ENCODE measurements at regions not wholly inside any gene's neighbourhood (a gene's known extent, or its start where the extent isn't known, plus 50 kb on each side); places are given as distances from the start of the nearest gene placed in this dataset.

- Histone ChIP-seq H3K9me2 (replicated peaks; ENCODE audit: insufficient read depth, low read length) (no peaks in the 10 kb centered on the region), H3K27me3 (ENCODE audit: low read length) (no peaks in the 10 kb centered on the region), H3K27ac (ENCODE audit: low read depth, low read length) (no peak overlapping the region), H3K36me3 (ENCODE audit: low read length) (no peaks in the 10 kb centered on the region), H3K9me3 (ENCODE audit: insufficient read depth, low read length) (no peaks in the 10 kb centered on the region), H3K79me2 (ENCODE audit: insufficient read depth, low read length) (no peaks in the 10 kb centered on the region), H3F3A (ENCODE audit: insufficient read depth) (no peaks in the 10 kb centered on the region), H3K4me3 (ENCODE audit: insufficient read depth, low read length, poor library complexity, severe bottlenecking) (no peak overlapping the region), H2AFZ (ENCODE audit: low read depth, low read length, severe bottlenecking) (no peak overlapping the region), H3K9ac (ENCODE audit: low read length) (no peak overlapping the region), H3K4me2 (ENCODE audit: low read depth, low read length, poor library complexity, severe bottlenecking) (no peak overlapping the region), H4K20me1 (ENCODE audit: low read depth, low read length) (no peaks in the 10 kb centered on the region)
- TF ChIP-seq CTCF (IDR thresholded peaks at IDR 0.05; ENCODE audit: insufficient read depth, low read length, poor library complexity, severe bottlenecking) (no peak), EZH2phosphoT487 (conservative IDR thresholded peaks at IDR 0.05; ENCODE audit: low read length) (no peak)
These were observed 225.7 kb upstream of the ARX start for GRCh38 chrX:25241461-25241860.

DNA sequence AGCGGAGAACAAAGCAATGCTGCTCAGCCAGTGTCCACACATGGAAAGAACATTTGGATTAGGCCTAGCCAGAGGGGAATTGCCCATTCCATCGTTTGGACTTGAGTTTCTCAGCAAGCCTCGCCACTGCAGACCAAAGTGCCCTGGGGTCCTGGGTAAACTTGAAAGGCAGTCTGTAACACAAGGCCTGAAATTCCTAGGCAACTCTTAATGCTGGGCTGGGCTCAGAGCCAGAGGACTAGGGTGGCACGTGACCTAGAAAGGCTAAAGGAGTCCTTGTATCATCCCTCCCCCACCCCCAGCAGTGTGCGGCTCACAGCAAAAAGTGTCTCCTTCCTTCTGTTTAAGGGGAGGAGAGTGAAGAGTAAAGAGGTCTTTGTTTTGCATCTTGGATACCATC lies 210.4 kb upstream of the ARX start:
- no peak overlapping the region for H3K27ac ChIP-seq (ENCODE audit: low read depth, low read length)
- no peak overlapping the region for H3K4me2 ChIP-seq (ENCODE audit: low read depth, low read length, poor library complexity, severe bottlenecking)
- H3K79me2 ChIP-seq (ENCODE audit: insufficient read depth, low read length), result no peaks in the 10 kb centered on the region
- no peak overlapping the region for H3K9ac ChIP-seq (ENCODE audit: low read length)
- H4K20me1 ChIP-seq (ENCODE audit: low read depth, low read length), result no peaks in the 10 kb centered on the region
- H3K27me3 ChIP-seq (ENCODE audit: low read length), result no peaks in the 10 kb centered on the region
- H3K36me3 ChIP-seq (ENCODE audit: low read length), result no peaks in the 10 kb centered on the region
- H3K9me3 ChIP-seq (ENCODE audit: insufficient read depth, low read length), result no peaks in the 10 kb centered on the region
- TF ChIP-seq EZH2phosphoT487 (conservative IDR thresholded peaks at IDR 0.05; ENCODE audit: low read length), result no peak
- TF ChIP-seq CTCF (IDR thresholded peaks at IDR 0.05; ENCODE audit: insufficient read depth, low read length, poor library complexity, severe bottlenecking), result no peak
- no peak overlapping the region for H2AFZ ChIP-seq (ENCODE audit: low read depth, low read length, severe bottlenecking)
- H3K9me2 ChIP-seq (replicated peaks; ENCODE audit: insufficient read depth, low read length), result no peaks in the 10 kb centered on the region
- H3F3A ChIP-seq (ENCODE audit: insufficient read depth), result no peaks in the 10 kb centered on the region
- no peak overlapping the region for H3K4me3 ChIP-seq (ENCODE audit: insufficient read depth, low read length, poor library complexity, severe bottlenecking)

DNA sequence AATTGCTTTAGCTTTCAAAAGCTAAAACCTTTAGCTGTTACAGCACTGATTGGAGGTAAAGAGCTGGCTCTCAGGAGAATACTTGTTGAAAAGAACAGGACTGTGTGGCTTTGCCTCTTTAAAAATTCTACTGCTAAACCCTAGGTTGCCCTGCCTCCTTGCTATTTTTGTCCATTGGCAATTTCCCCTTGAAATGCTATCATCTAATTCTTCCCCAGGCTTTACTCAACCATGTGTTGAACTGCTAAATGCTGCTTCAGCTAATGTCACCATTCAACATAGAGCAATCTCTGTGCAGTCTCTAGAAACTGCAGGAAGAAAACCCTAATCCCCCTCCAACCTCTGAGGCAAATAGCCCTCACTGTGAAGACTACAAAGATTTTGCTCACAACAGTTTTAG lies 203.7 kb upstream of the ARX start:
- Histone ChIP-seq H3K9me2 (replicated peaks; ENCODE audit: insufficient read depth, low read length) (no peaks in the 10 kb centered on the region), H3K36me3 (ENCODE audit: low read length) (no peaks in the 10 kb centered on the region), H3K9me3 (ENCODE audit: insufficient read depth, low read length) (no peaks in the 10 kb centered on the region), H3K9ac (ENCODE audit: low read length) (no peak overlapping the region), H3F3A (ENCODE audit: insufficient read depth) (no peaks in the 10 kb centered on the region), H2AFZ (ENCODE audit: low read depth, low read length, severe bottlenecking) (no peak overlapping the region), H4K20me1 (ENCODE audit: low read depth, low read length) (no peaks in the 10 kb centered on the region), H3K27ac (ENCODE audit: low read depth, low read length) (no peak overlapping the region), H3K27me3 (ENCODE audit: low read length) (no peaks in the 10 kb centered on the region), H3K4me3 (ENCODE audit: insufficient read depth, low read length, poor library complexity, severe bottlenecking) (no peak overlapping the region), H3K4me2 (ENCODE audit: low read depth, low read length, poor library complexity, severe bottlenecking) (no peak overlapping the region), H3K79me2 (ENCODE audit: insufficient read depth, low read length) (no peaks in the 10 kb centered on the region)
- no peak for TF ChIP-seq EZH2phosphoT487 (conservative IDR thresholded peaks at IDR 0.05; ENCODE audit: low read length)
- TF ChIP-seq CTCF (IDR thresholded peaks at IDR 0.05; ENCODE audit: insufficient read depth, low read length, poor library complexity, severe bottlenecking), result no peak

DNA sequence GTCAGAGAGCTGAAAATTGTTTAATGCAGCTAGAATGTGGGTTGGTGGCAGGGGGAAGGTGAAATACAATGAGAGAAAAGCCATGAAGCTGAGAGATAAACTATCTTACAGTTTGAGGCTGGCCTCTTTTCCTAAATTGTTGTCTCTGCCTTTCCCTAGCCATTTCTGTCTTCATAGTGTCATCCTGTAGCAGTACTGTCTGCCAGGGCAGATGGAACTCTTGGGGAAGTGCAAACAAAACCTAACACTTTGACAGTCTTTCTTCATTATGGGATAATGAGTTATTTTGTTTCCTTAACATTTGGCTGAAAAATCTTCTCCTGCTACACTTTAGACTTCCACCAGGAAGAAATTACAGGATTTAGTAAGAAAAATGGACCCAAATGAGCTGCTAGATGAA lies 197.8 kb upstream of the ARX start:
- no peak overlapping the region for H3K4me2 ChIP-seq (ENCODE audit: low read depth, low read length, poor library complexity, severe bottlenecking)
- TF ChIP-seq CTCF (IDR thresholded peaks at IDR 0.05; ENCODE audit: insufficient read depth, low read length, poor library complexity, severe bottlenecking) (no peak), EZH2phosphoT487 (conservative IDR thresholded peaks at IDR 0.05; ENCODE audit: low read length) (no peak)
- no peaks in the 10 kb centered on the region for H4K20me1 ChIP-seq (ENCODE audit: low read depth, low read length)
- H3K9me2 ChIP-seq (replicated peaks; ENCODE audit: insufficient read depth, low read length), result no peaks in the 10 kb centered on the region
- no peaks in the 10 kb centered on the region for H3K79me2 ChIP-seq (ENCODE audit: insufficient read depth, low read length)
- H2AFZ ChIP-seq (ENCODE audit: low read depth, low read length, severe bottlenecking), result no peak overlapping the region
- H3K9ac ChIP-seq (ENCODE audit: low read length), result no peak overlapping the region
- no peaks in the 10 kb centered on the region for H3K36me3 ChIP-seq (ENCODE audit: low read length)
- H3F3A ChIP-seq (ENCODE audit: insufficient read depth), result no peaks in the 10 kb centered on the region
- H3K27me3 ChIP-seq (ENCODE audit: low read length), result no peaks in the 10 kb centered on the region
- no peak overlapping the region for H3K27ac ChIP-seq (ENCODE audit: low read depth, low read length)
- H3K9me3 ChIP-seq (ENCODE audit: insufficient read depth, low read length), result no peaks in the 10 kb centered on the region
- H3K4me3 ChIP-seq (ENCODE audit: insufficient read depth, low read length, poor library complexity, severe bottlenecking), result no peak overlapping the region
